BLaER1 (cell line): ENCODE measurements at regions not wholly inside any gene's neighbourhood (a gene's known extent, or its start where the extent isn't known, plus 50 kb on each side); places are given as distances from the start of the nearest gene placed in this dataset.
"Not testable (repeated sequence)": the region's sequence is repeated elsewhere in the genome, so short reads cannot be mapped to it uniquely, and the experiment has no call there.

ENCODE experiments used
- H3K27ac ChIP-seq: shearing (Covaris generic); formaldehyde crosslinking; 2 replicates; pipeline ENCODE4 v1.8.1; 2022
- H3K27me3 ChIP-seq: shearing (Covaris generic); formaldehyde crosslinking; 2 replicates; pipeline ENCODE4 v1.8.1; 2022
- H3K36me3 ChIP-seq: shearing (Covaris generic); formaldehyde crosslinking; 2 replicates; pipeline ENCODE4 v1.8.1; 2022
- H3K4me1 ChIP-seq: shearing (Covaris generic); formaldehyde crosslinking; 2 replicates; pipeline ENCODE4 v1.8.1; 2022
- H3K4me2 ChIP-seq: shearing (Covaris generic); formaldehyde crosslinking; 2 replicates; pipeline ENCODE4 v1.8.1; 2022
- H3K4me3 ChIP-seq: shearing (Covaris generic); formaldehyde crosslinking; 2 replicates; pipeline ENCODE4 v1.8.1; 2022
- H3K9ac ChIP-seq: shearing (Covaris generic); formaldehyde crosslinking; 2 replicates; pipeline ENCODE4 v1.8.1; 2022
- H3K9me3 ChIP-seq: shearing (Covaris generic); formaldehyde crosslinking; 2 replicates; pipeline ENCODE4 v1.8.1; 2022
- H4K20me1 ChIP-seq: shearing (Covaris generic); formaldehyde crosslinking; 2 replicates; pipeline ENCODE4 v1.8.1; 2022
- Cebpa-rat ChIP-seq: shearing (Covaris generic); IDR thresholded peaks from 2 replicates; pipeline ENCODE4 v1.8.1; 2022

DNA sequence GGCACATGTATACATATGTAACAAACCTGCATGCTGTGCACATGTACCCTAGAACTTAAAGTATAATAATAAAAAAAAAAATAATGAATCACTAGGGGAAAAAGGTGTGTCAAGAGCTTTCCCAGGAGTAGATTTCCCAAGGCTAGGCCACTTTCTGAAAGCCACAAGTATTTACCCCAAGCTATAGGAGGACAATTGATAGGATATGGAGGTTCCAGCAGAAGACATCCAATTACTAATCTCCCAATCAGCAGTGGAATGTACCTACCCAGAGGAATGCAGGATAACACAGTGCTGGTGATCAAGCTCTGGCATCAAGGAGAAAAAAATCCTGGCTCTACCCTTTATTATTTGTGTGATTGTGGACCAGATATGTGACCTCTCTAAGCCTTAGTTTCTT, 562.7 kb downstream of the RFPL4B start:
- H3K27ac ChIP-seq, result no peak overlapping the region

DNA sequence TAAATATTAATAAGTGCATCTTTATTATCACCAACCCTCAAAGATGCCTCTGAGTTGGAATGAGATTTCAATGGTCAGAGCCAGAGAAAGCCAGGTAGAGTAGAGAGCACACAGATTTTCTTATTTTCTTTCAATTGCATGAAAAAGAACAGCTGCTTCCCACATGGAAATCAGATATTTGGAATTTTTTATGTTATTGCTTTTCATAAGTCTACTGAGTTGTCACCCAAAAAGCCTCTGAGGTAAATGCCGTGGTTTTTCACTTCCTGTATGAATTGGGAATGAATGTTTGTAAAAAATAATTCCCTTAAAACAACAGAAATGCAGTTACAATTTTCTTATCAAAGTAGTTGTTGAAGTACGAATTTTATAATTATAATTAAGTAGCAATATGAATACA, 563.1 kb downstream of the RFPL4B start:
- Histone ChIP-seq H3K4me2 (no peak overlapping the region), H3K36me3 (no peaks in the 10 kb centered on the region), H3K27ac (no peak overlapping the region), H3K27me3 (no peaks in the 10 kb centered on the region), H3K9ac (no peak overlapping the region), H3K9me3 (no peaks in the 10 kb centered on the region), H3K4me1 (no peaks in the 10 kb centered on the region), H3K4me3 (no peak overlapping the region), H4K20me1 (no peaks in the 10 kb centered on the region)
- no peak for TF ChIP-seq Cebpa-rat

More for the DNA sequence above, 562.7 kb downstream of the RFPL4B start:
- H3K4me1 ChIP-seq, result no peaks in the 10 kb centered on the region
- no peak for TF ChIP-seq Cebpa-rat
- H3K9me3 ChIP-seq, result no peaks in the 10 kb centered on the region
- no peaks in the 10 kb centered on the region for H3K27me3 ChIP-seq
- no peaks in the 10 kb centered on the region for H4K20me1 ChIP-seq
- H3K36me3 ChIP-seq, result no peaks in the 10 kb centered on the region
- H3K9ac ChIP-seq, result no peak overlapping the region
- H3K4me3 ChIP-seq, result no peak overlapping the region
- no peak overlapping the region for H3K4me2 ChIP-seq

DNA sequence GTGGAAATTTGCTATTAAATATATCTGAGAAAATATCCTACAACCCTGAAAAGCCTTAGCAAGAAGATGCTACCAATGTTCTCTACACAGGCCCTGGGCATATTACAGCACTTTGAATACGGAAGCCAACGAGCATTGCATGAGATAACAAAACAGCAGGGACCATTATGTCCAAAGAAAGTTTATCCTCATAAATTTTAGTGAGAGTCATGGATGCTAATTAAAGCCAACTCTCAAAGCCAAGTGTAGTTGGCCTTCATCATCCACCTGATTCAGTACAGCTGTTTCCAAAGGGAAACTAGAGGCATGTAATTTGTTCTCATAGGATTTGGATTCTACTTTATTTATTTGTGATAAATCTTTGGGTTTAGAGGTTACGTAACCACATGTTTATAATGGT, 564.8 kb downstream of the RFPL4B start:
- no peak overlapping the region for H3K4me3 ChIP-seq
- no peak for TF ChIP-seq Cebpa-rat
- no peaks in the 10 kb centered on the region for H3K36me3 ChIP-seq
- no peaks in the 10 kb centered on the region for H3K27me3 ChIP-seq
- no peaks in the 10 kb centered on the region for H4K20me1 ChIP-seq
- H3K4me2 ChIP-seq, result no peak overlapping the region
- H3K9me3 ChIP-seq, result no peaks in the 10 kb centered on the region
- no peaks in the 10 kb centered on the region for H3K4me1 ChIP-seq
- H3K9ac ChIP-seq, result no peak overlapping the region
- H3K27ac ChIP-seq, result no peak overlapping the region

DNA sequence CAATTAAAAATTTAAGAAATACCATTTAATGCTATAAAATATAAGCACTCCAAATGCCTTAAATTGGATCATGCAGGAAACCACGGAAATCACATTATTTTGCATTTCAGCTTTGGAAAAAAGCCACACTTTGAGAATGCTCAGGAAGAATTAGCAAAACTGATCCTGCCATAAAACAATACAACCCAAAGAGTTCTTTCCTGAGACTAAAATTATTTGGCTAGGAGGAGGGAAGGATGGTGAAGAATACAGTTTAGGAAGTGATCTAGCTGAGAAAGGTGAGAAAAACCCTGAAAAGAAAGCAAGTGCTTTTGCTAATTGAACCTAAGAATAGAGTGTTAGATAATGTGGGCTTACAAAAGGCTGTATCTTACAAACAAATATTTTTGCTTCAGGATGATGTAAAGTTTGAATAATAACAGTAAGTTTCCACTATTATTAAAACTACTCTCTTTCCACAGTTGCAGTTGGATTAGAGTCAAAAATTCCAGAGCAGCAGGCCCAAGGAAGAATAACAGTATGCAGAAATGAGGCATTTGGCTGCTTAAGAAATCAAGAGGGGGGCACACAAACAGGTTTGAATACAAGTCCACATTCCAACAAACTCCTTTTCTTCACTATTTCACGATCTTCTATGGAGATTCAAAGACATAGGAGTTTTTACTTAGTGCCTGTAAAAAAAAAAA, 565.4 kb downstream of the RFPL4B start:
- Histone ChIP-seq H3K9me3 (no peaks in the 10 kb centered on the region), H3K4me3 (no peak overlapping the region), H3K36me3 (no peaks in the 10 kb centered on the region), H3K9ac (no peak overlapping the region), H3K4me2 (no peak overlapping the region), H4K20me1 (no peaks in the 10 kb centered on the region), H3K4me1 (no peaks in the 10 kb centered on the region), H3K27ac (no peak overlapping the region), H3K27me3 (no peaks in the 10 kb centered on the region)
- no peak for TF ChIP-seq Cebpa-rat

GRCh38 chr6:112919744-112920143, 572.6 kb downstream of the RFPL4B start:
- not testable (repeated sequence) for H3K9ac ChIP-seq, H3K36me3 ChIP-seq
- peaks cover 18% of the 10 kb centered on the region for H3K9me3 ChIP-seq

DNA sequence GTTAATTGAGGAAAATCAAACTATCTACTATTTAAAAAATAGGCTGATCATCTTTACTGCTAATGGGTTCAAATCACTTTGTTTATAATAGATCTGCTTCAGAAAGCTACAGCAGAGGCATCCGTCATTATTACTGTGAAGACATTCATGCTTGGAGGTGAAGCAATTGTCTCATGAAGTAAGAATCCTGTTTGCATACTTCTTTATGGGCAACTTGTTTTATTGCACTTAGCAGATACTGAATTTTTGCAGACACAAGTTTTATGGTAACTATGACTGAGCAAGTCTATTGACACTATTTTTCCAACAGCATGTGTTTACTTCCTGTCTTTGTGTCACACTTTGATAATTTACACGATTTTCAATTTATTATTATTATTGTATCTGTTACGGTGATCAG, 573.9 kb downstream of the RFPL4B start:
- no peaks in the 10 kb centered on the region for H3K36me3 ChIP-seq
- H4K20me1 ChIP-seq, result no peaks in the 10 kb centered on the region
- no peak overlapping the region for H3K27ac ChIP-seq
- no peak overlapping the region for H3K9ac ChIP-seq
- H3K9me3 ChIP-seq, result peaks cover 18% of the 10 kb centered on the region
- TF ChIP-seq Cebpa-rat, result no peak
- H3K27me3 ChIP-seq, result no peaks in the 10 kb centered on the region
- no peak overlapping the region for H3K4me3 ChIP-seq
- H3K4me2 ChIP-seq, result no peak overlapping the region
- H3K4me1 ChIP-seq, result no peaks in the 10 kb centered on the region

More at GRCh38 chr6:112919744-112920143, 572.6 kb downstream of the RFPL4B start:
- H3K4me2 ChIP-seq, H3K27ac ChIP-seq, H3K4me1 ChIP-seq, H3K4me3 ChIP-seq, H4K20me1 ChIP-seq, H3K27me3 ChIP-seq: not testable (repeated sequence)

- no peaks in the 10 kb centered on the region for H3K27me3 ChIP-seq
- H3K4me1 ChIP-seq, result no peaks in the 10 kb centered on the region
- H3K4me3 ChIP-seq, result no peak overlapping the region
- H3K9me3 ChIP-seq, result peaks cover 18% of the 10 kb centered on the region
- H3K9ac ChIP-seq, result no peak overlapping the region
- no peak for TF ChIP-seq Cebpa-rat
- H3K27ac ChIP-seq, result no peak overlapping the region
- H3K36me3 ChIP-seq, result no peaks in the 10 kb centered on the region
- H3K4me2 ChIP-seq, result no peak overlapping the region
- no peaks in the 10 kb centered on the region for H4K20me1 ChIP-seq
These were observed 576.9 kb downstream of the RFPL4B start for GRCh38 chr6:112923940-112924587.

DNA sequence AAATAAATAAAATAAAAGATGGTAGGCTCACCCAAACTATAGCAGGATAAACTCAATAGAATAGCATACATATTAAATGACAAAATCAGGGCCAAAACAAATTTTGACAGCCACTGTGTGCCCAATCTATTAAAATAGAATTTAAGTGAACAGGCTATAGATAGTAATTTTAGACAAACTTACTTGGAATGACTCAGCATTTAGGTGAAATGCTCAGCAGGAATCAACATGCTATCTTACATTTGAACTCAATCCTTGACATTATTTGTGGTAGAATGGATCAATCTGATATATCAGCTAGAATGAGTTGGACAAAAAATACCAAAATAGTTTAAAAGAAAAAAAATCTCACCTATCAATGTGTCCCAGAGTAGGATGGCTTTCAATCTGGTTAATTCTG, 578.6 kb downstream of the RFPL4B start:
- Histone ChIP-seq H3K4me3 (no peak overlapping the region), H3K4me1 (no peaks in the 10 kb centered on the region), H3K4me2 (no peak overlapping the region), H4K20me1 (no peaks in the 10 kb centered on the region), H3K27me3 (no peaks in the 10 kb centered on the region), H3K9ac (no peak overlapping the region), H3K27ac (no peak overlapping the region), H3K9me3 (peaks cover 18% of the 10 kb centered on the region), H3K36me3 (no peaks in the 10 kb centered on the region)
- TF ChIP-seq Cebpa-rat, result no peak

GRCh38 chr6:112927641-112928320, 580.7 kb downstream of the RFPL4B start:
- Histone ChIP-seq H3K27me3 (no peaks in the 10 kb centered on the region), H3K4me1 (no peaks in the 10 kb centered on the region), H3K27ac (no peak overlapping the region), H3K9me3 (peaks cover 5% of the 10 kb centered on the region), H4K20me1 (no peaks in the 10 kb centered on the region), H3K9ac (no peak overlapping the region), H3K36me3 (no peaks in the 10 kb centered on the region), H3K4me3 (no peak overlapping the region), H3K4me2 (no peak overlapping the region)
- no peak for TF ChIP-seq Cebpa-rat

DNA sequence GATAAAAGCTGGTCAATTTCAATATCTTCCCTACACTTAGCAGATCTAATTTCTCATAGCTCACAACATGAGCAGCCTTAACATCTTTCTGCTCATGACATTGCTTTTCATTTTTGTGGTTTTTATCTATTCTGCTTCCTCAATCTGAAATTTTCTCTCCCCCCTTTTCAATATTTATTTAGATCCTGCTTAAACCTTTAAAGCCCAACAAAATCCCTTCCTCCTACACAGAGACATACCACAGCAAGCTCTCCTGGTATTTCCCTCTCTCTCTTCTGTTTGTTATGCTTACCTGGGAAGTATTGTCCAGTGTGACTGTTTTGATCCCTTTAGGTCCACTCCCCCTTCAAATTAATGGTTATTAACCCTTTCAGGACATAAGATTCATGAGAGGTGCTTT, 582.5 kb downstream of the RFPL4B start:
- TF ChIP-seq Cebpa-rat, result no peak
- Histone ChIP-seq H3K4me2 (no peak overlapping the region), H3K9me3 (no peaks in the 10 kb centered on the region), H3K4me1 (no peaks in the 10 kb centered on the region), H3K36me3 (no peaks in the 10 kb centered on the region), H3K9ac (no peak overlapping the region), H3K27ac (no peak overlapping the region), H4K20me1 (no peaks in the 10 kb centered on the region), H3K4me3 (no peak overlapping the region), H3K27me3 (no peaks in the 10 kb centered on the region)
